ENCODE measurements at regions not wholly inside any gene's neighbourhood (a gene's known extent, or its start where the extent isn't known, plus 50 kb on each side); places are given as distances from the start of the nearest gene placed in this dataset.

GRCh38 chr2:14524803-14525080 lies 107.8 kb upstream of the LRATD1 start (continued):
- TF ChIP-seq, protein P1, sequence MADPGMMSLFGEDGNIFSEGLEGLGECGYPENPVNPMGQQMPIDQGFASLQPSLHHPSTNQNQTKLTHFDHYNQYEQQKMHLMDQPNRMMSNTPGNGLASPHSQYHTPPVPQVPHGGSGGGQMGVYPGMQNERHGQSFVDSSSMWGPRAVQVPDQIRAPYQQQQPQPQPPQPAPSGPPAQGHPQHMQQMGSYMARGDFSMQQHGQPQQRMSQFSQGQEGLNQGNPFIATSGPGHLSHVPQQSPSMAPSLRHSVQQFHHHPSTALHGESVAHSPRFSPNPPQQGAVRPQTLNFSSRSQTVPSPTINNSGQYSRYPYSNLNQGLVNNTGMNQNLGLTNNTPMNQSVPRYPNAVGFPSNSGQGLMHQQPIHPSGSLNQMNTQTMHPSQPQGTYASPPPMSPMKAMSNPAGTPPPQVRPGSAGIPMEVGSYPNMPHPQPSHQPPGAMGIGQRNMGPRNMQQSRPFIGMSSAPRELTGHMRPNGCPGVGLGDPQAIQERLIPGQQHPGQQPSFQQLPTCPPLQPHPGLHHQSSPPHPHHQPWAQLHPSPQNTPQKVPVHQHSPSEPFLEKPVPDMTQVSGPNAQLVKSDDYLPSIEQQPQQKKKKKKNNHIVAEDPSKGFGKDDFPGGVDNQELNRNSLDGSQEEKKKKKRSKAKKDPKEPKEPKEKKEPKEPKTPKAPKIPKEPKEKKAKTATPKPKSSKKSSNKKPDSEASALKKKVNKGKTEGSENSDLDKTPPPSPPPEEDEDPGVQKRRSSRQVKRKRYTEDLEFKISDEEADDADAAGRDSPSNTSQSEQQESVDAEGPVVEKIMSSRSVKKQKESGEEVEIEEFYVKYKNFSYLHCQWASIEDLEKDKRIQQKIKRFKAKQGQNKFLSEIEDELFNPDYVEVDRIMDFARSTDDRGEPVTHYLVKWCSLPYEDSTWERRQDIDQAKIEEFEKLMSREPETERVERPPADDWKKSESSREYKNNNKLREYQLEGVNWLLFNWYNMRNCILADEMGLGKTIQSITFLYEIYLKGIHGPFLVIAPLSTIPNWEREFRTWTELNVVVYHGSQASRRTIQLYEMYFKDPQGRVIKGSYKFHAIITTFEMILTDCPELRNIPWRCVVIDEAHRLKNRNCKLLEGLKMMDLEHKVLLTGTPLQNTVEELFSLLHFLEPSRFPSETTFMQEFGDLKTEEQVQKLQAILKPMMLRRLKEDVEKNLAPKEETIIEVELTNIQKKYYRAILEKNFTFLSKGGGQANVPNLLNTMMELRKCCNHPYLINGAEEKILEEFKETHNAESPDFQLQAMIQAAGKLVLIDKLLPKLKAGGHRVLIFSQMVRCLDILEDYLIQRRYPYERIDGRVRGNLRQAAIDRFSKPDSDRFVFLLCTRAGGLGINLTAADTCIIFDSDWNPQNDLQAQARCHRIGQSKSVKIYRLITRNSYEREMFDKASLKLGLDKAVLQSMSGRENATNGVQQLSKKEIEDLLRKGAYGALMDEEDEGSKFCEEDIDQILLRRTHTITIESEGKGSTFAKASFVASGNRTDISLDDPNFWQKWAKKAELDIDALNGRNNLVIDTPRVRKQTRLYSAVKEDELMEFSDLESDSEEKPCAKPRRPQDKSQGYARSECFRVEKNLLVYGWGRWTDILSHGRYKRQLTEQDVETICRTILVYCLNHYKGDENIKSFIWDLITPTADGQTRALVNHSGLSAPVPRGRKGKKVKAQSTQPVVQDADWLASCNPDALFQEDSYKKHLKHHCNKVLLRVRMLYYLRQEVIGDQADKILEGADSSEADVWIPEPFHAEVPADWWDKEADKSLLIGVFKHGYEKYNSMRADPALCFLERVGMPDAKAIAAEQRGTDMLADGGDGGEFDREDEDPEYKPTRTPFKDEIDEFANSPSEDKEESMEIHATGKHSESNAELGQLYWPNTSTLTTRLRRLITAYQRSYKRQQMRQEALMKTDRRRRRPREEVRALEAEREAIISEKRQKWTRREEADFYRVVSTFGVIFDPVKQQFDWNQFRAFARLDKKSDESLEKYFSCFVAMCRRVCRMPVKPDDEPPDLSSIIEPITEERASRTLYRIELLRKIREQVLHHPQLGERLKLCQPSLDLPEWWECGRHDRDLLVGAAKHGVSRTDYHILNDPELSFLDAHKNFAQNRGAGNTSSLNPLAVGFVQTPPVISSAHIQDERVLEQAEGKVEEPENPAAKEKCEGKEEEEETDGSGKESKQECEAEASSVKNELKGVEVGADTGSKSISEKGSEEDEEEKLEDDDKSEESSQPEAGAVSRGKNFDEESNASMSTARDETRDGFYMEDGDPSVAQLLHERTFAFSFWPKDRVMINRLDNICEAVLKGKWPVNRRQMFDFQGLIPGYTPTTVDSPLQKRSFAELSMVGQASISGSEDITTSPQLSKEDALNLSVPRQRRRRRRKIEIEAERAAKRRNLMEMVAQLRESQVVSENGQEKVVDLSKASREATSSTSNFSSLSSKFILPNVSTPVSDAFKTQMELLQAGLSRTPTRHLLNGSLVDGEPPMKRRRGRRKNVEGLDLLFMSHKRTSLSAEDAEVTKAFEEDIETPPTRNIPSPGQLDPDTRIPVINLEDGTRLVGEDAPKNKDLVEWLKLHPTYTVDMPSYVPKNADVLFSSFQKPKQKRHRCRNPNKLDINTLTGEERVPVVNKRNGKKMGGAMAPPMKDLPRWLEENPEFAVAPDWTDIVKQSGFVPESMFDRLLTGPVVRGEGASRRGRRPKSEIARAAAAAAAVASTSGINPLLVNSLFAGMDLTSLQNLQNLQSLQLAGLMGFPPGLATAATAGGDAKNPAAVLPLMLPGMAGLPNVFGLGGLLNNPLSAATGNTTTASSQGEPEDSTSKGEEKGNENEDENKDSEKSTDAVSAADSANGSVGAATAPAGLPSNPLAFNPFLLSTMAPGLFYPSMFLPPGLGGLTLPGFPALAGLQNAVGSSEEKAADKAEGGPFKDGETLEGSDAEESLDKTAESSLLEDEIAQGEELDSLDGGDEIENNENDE (IDR thresholded peaks at IDR 0.05; ENCODE audit: insufficient replicate concordance, low read length), result no peak
- TF ChIP-seq SAP30 (IDR thresholded peaks at IDR 0.05; ENCODE audit: insufficient read depth, insufficient replicate concordance, low read length), result no peak
- no peak for TF ChIP-seq USF2 (IDR thresholded peaks at IDR 0.05; ENCODE audit: low read length)
- TF ChIP-seq KDM1A (IDR thresholded peaks at IDR 0.05; ENCODE audit: borderline replicate concordance, low read length), result no peak
- no peak for TF ChIP-seq SIX5 (IDR thresholded peaks at IDR 0.05; ENCODE audit: low read depth, low read length)
- TF ChIP-seq SUZ12 (IDR thresholded peaks at IDR 0.05; ENCODE audit: low read length), result no peak
- no peak for TF ChIP-seq RFX5 (IDR thresholded peaks at IDR 0.05; ENCODE audit: borderline replicate concordance, low read depth, low read length)
- no peak for TF ChIP-seq TBP (IDR thresholded peaks at IDR 0.05; ENCODE audit: low read depth, low read length)
- TF ChIP-seq, protein P2, sequence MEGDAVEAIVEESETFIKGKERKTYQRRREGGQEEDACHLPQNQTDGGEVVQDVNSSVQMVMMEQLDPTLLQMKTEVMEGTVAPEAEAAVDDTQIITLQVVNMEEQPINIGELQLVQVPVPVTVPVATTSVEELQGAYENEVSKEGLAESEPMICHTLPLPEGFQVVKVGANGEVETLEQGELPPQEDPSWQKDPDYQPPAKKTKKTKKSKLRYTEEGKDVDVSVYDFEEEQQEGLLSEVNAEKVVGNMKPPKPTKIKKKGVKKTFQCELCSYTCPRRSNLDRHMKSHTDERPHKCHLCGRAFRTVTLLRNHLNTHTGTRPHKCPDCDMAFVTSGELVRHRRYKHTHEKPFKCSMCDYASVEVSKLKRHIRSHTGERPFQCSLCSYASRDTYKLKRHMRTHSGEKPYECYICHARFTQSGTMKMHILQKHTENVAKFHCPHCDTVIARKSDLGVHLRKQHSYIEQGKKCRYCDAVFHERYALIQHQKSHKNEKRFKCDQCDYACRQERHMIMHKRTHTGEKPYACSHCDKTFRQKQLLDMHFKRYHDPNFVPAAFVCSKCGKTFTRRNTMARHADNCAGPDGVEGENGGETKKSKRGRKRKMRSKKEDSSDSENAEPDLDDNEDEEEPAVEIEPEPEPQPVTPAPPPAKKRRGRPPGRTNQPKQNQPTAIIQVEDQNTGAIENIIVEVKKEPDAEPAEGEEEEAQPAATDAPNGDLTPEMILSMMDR (IDR thresholded peaks at IDR 0.05; ENCODE audit: control extremely low read depth in 1 of 3, insufficient read depth in 1 of 3, low read depth in 1 of 3, low read length in 3 of 3), result no peak

Data from H1 (cell line).